Dendritic cell treated with granulocyte-macrophage colony-stimulating factor and Interleukin-4, amounts not matched to agents 40 ng/mL and 50 ng/mL, for 4 days (primary cell): ENCODE measurements at regions not wholly inside any gene's neighbourhood (a gene's known extent, or its start where the extent isn't known, plus 50 kb on each side); places are given as distances from the start of the nearest gene placed in this dataset.

Source experiments
- H3K27ac Mint-ChIP-seq: one replicate; pipeline ENCODE4 v1.8.0; 2022; ENCODE audit warnings: mild to moderate bottlenecking, mixed read lengths
- H3K27me3 Mint-ChIP-seq: one replicate; pipeline ENCODE4 v1.8.0; 2022; ENCODE audit warnings: mild to moderate bottlenecking, mixed read lengths
- H3K36me3 Mint-ChIP-seq: one replicate; pipeline ENCODE4 v1.8.0; 2022; ENCODE audit warnings: low read depth, mixed read lengths
- H3K4me1 Mint-ChIP-seq: one replicate; pipeline ENCODE4 v1.8.0; 2022; ENCODE audit warnings: low read depth, mixed read lengths
- H3K4me3 Mint-ChIP-seq: one replicate; pipeline ENCODE4 v1.8.0; 2022; ENCODE audit warnings: mild to moderate bottlenecking, moderate library complexity, mixed read lengths
- H3K9me3 Mint-ChIP-seq: one replicate; pipeline ENCODE4 v1.8.0; 2022; ENCODE audit warnings: mixed read lengths
- intact Hi-C: fragments of 100-400 bp; cut with micrococcal nuclease; formaldehyde crosslinking; loops from one replicate; pipeline ENCODE4 v1.15.0; 2022

- no peaks in the 10 kb centered on the region for H3K27me3 Mint-ChIP-seq
- no peak overlapping the region for H3K4me3 Mint-ChIP-seq
- peaks cover 8% of the 10 kb centered on the region for H3K9me3 Mint-ChIP-seq
- H3K36me3 Mint-ChIP-seq, result no peaks in the 10 kb centered on the region
- intact Hi-C loops, result no loop called here
- no peak overlapping the region for H3K27ac Mint-ChIP-seq
- no peaks in the 10 kb centered on the region for H3K4me1 Mint-ChIP-seq
Observed at GRCh38 chr3:106737265-106737664, 640.0 kb upstream of the CCDC54 start.

GRCh38 chr3:106740116-106740515 lies 637.1 kb upstream of the CCDC54 start:
- intact Hi-C loops, result no loop called here
- Mint-ChIP-seq H3K27ac (no peak overlapping the region), H3K4me1 (no peaks in the 10 kb centered on the region), H3K9me3 (peaks cover 16% of the 10 kb centered on the region), H3K36me3 (no peaks in the 10 kb centered on the region), H3K4me3 (no peak overlapping the region), H3K27me3 (no peaks in the 10 kb centered on the region)

- no peaks in the 10 kb centered on the region for H3K4me1 Mint-ChIP-seq
- H3K27me3 Mint-ChIP-seq, result no peaks in the 10 kb centered on the region
- H3K36me3 Mint-ChIP-seq, result no peaks in the 10 kb centered on the region
- intact Hi-C loops, result no loop called here
- H3K4me3 Mint-ChIP-seq, result no peak overlapping the region
- no peak overlapping the region for H3K27ac Mint-ChIP-seq
- peaks cover 11% of the 10 kb centered on the region for H3K9me3 Mint-ChIP-seq
Observed at GRCh38 chr3:106745344-106746168, 631.7 kb upstream of the CCDC54 start.

- no peaks in the 10 kb centered on the region for H3K27me3 Mint-ChIP-seq
- no peak overlapping the region for H3K4me3 Mint-ChIP-seq
- no peaks in the 10 kb centered on the region for H3K36me3 Mint-ChIP-seq
- no peak overlapping the region for H3K27ac Mint-ChIP-seq
- H3K4me1 Mint-ChIP-seq, result no peaks in the 10 kb centered on the region
- intact Hi-C loops, result no loop called here
- peaks cover 11% of the 10 kb centered on the region for H3K9me3 Mint-ChIP-seq
Observed at GRCh38 chr3:106746286-106746685, 631.0 kb upstream of the CCDC54 start.

- intact Hi-C loops, result no loop called here
- Mint-ChIP-seq H3K9me3 (peaks cover 11% of the 10 kb centered on the region), H3K36me3 (no peaks in the 10 kb centered on the region)
Observed at GRCh38 chr3:106748472-106749262, 628.6 kb upstream of the CCDC54 start.

GRCh38 chr3:106750092-106750491 lies 627.1 kb upstream of the CCDC54 start:
- no peaks in the 10 kb centered on the region for H3K4me1 Mint-ChIP-seq
- intact Hi-C loops, result no loop called here
- H3K4me3 Mint-ChIP-seq, result no peak overlapping the region
- H3K36me3 Mint-ChIP-seq, result no peaks in the 10 kb centered on the region
- H3K9me3 Mint-ChIP-seq, result peaks cover 15% of the 10 kb centered on the region
- H3K27me3 Mint-ChIP-seq, result no peaks in the 10 kb centered on the region
- H3K27ac Mint-ChIP-seq, result no peak overlapping the region

More at GRCh38 chr3:106748472-106749262, 628.6 kb upstream of the CCDC54 start:
- Mint-ChIP-seq H3K27me3 (no peaks in the 10 kb centered on the region), H3K27ac (no peak overlapping the region), H3K4me1 (no peaks in the 10 kb centered on the region), H3K4me3 (no peak overlapping the region)

GRCh38 chr3:106755336-106755735 lies 621.9 kb upstream of the CCDC54 start:
- no peak overlapping the region for H3K27ac Mint-ChIP-seq
- H3K9me3 Mint-ChIP-seq, result peaks cover 27% of the 10 kb centered on the region
- intact Hi-C loops, result no loop called here
- H3K36me3 Mint-ChIP-seq, result no peaks in the 10 kb centered on the region
- H3K4me1 Mint-ChIP-seq, result no peaks in the 10 kb centered on the region
- no peaks in the 10 kb centered on the region for H3K27me3 Mint-ChIP-seq
- no peak overlapping the region for H3K4me3 Mint-ChIP-seq

- no peaks in the 10 kb centered on the region for H3K27me3 Mint-ChIP-seq
- H3K36me3 Mint-ChIP-seq, result no peaks in the 10 kb centered on the region
- no peak overlapping the region for H3K27ac Mint-ChIP-seq
- peaks cover 27% of the 10 kb centered on the region for H3K9me3 Mint-ChIP-seq
- H3K4me1 Mint-ChIP-seq, result no peaks in the 10 kb centered on the region
- no peak overlapping the region for H3K4me3 Mint-ChIP-seq
- intact Hi-C loops, result no loop called here
Observed at GRCh38 chr3:106756901-106757300, 620.3 kb upstream of the CCDC54 start.

- H3K27me3 Mint-ChIP-seq, result no peaks in the 10 kb centered on the region
- peaks cover 27% of the 10 kb centered on the region for H3K9me3 Mint-ChIP-seq
- H3K4me3 Mint-ChIP-seq, result no peak overlapping the region
- no peaks in the 10 kb centered on the region for H3K4me1 Mint-ChIP-seq
- intact Hi-C loops, result no loop called here
- no peak overlapping the region for H3K27ac Mint-ChIP-seq
- no peaks in the 10 kb centered on the region for H3K36me3 Mint-ChIP-seq
Observed at GRCh38 chr3:106758459-106758858, 618.8 kb upstream of the CCDC54 start.

- no peak overlapping the region for H3K27ac Mint-ChIP-seq
- intact Hi-C loops, result no loop called here
- H3K4me1 Mint-ChIP-seq, result no peaks in the 10 kb centered on the region
- H3K27me3 Mint-ChIP-seq, result no peaks in the 10 kb centered on the region
- no peak overlapping the region for H3K4me3 Mint-ChIP-seq
- no peaks in the 10 kb centered on the region for H3K36me3 Mint-ChIP-seq
- H3K9me3 Mint-ChIP-seq, result peaks cover 20% of the 10 kb centered on the region
Observed at GRCh38 chr3:106759731-106760130, 617.5 kb upstream of the CCDC54 start.

- Mint-ChIP-seq H3K27me3 (no peaks in the 10 kb centered on the region), H3K27ac (no peak overlapping the region), H3K36me3 (no peaks in the 10 kb centered on the region), H3K9me3 (no peaks in the 10 kb centered on the region), H3K4me1 (no peaks in the 10 kb centered on the region), H3K4me3 (no peak overlapping the region)
- intact Hi-C loops, result no loop called here
Observed at GRCh38 chr3:106765342-106765741, 611.9 kb upstream of the CCDC54 start.

GRCh38 chr3:106768941-106769480 lies 608.2 kb upstream of the CCDC54 start:
- Mint-ChIP-seq H3K9me3 (no peaks in the 10 kb centered on the region), H3K27ac (no peak overlapping the region), H3K27me3 (no peaks in the 10 kb centered on the region), H3K36me3 (no peaks in the 10 kb centered on the region), H3K4me1 (no peaks in the 10 kb centered on the region), H3K4me3 (no peak overlapping the region)
- intact Hi-C loops, result no loop called here

GRCh38 chr3:106773795-106774194 lies 603.4 kb upstream of the CCDC54 start:
- peaks cover 21% of the 10 kb centered on the region for H3K9me3 Mint-ChIP-seq
- no peaks in the 10 kb centered on the region for H3K36me3 Mint-ChIP-seq
- H3K27ac Mint-ChIP-seq, result no peak overlapping the region
- no peak overlapping the region for H3K4me3 Mint-ChIP-seq
- intact Hi-C loops, result no loop called here
- no peaks in the 10 kb centered on the region for H3K27me3 Mint-ChIP-seq
- H3K4me1 Mint-ChIP-seq, result no peaks in the 10 kb centered on the region

- no peak overlapping the region for H3K4me3 Mint-ChIP-seq
- H3K27ac Mint-ChIP-seq, result no peak overlapping the region
- H3K4me1 Mint-ChIP-seq, result no peaks in the 10 kb centered on the region
- no peaks in the 10 kb centered on the region for H3K27me3 Mint-ChIP-seq
- no peaks in the 10 kb centered on the region for H3K36me3 Mint-ChIP-seq
- peaks cover 8% of the 10 kb centered on the region for H3K9me3 Mint-ChIP-seq
- intact Hi-C loops, result no loop called here
Observed at GRCh38 chr3:106783231-106783630, 594.0 kb upstream of the CCDC54 start.
